ENCODE measurements at regions not wholly inside any gene's neighbourhood (a gene's known extent, or its start where the extent isn't known, plus 50 kb on each side); places are given as distances from the start of the nearest gene placed in this dataset.

DNA sequence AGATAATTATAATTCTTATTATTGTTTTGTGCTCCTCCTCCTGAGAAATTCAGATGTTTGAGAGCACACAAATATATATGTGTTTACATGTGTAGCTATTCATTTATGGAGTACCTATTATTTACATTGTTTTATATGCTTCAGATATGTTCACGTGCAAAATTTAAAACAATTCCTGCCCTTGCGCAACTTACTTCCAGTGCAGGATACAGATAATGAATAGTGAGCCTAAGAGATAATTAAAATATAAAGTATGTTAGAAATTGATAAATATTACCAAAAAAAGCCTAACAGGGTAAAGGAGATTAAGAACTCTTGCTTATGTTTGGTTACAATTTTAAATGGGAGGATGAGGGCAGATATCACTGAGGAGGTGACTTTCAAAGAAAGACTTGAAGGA is 81.7 kb upstream of the DPH6 start:
- TF ChIP-seq POLR2A (IDR thresholded peaks at IDR 0.05) (no peak), POLR2AphosphoS5 (IDR thresholded peaks at IDR 0.05; ENCODE audit: insufficient read depth in 1 of 2, low read depth in 1 of 2) (no peak)
- TF ChIP-seq, protein P1, sequence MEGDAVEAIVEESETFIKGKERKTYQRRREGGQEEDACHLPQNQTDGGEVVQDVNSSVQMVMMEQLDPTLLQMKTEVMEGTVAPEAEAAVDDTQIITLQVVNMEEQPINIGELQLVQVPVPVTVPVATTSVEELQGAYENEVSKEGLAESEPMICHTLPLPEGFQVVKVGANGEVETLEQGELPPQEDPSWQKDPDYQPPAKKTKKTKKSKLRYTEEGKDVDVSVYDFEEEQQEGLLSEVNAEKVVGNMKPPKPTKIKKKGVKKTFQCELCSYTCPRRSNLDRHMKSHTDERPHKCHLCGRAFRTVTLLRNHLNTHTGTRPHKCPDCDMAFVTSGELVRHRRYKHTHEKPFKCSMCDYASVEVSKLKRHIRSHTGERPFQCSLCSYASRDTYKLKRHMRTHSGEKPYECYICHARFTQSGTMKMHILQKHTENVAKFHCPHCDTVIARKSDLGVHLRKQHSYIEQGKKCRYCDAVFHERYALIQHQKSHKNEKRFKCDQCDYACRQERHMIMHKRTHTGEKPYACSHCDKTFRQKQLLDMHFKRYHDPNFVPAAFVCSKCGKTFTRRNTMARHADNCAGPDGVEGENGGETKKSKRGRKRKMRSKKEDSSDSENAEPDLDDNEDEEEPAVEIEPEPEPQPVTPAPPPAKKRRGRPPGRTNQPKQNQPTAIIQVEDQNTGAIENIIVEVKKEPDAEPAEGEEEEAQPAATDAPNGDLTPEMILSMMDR (IDR thresholded peaks at IDR 0.05), result no peak

All from vagina (tissue), 2 donors.